Hepatocyte (in vitro differentiated cells): ENCODE measurements at regions not wholly inside any gene's neighbourhood (a gene's known extent, or its start where the extent isn't known, plus 50 kb on each side); places are given as distances from the start of the nearest gene placed in this dataset.

Experiments used
- DNase-seq: peaks from one replicate; pipeline ENCODE4 v3.0.0-alpha.2; 2016; ENCODE audit warnings: low spot score
- H2AFZ ChIP-seq: fragments of 200-600 bp; sonication (generic); 2 replicates; pipeline ENCODE4 v1.6.0; 2016; ENCODE audit warnings: antibody characterized with exemption, mild to moderate bottlenecking
- H3K27ac ChIP-seq: fragments of 200-600 bp; sonication (generic); 2 replicates; pipeline ENCODE4 v1.5.1; 2016; ENCODE audit warnings: mild to moderate bottlenecking
- H3K27me3 ChIP-seq: fragments of 200-600 bp; sonication (generic); 2 replicates; pipeline ENCODE4 v1.6.1; 2016
- H3K36me3 ChIP-seq: fragments of 200-600 bp; sonication (generic); replicated peaks from 2 replicates; pipeline ENCODE4 v1.5.1; 2016; ENCODE audit warnings: low read depth; ENCODE audit not compliant: insufficient read depth
- H3K4me1 ChIP-seq: fragments of 200-600 bp; sonication (generic); 2 replicates; pipeline ENCODE4 v1.5.1; 2016; ENCODE audit warnings: mild to moderate bottlenecking, moderate library complexity; ENCODE audit not compliant: insufficient read depth
- H3K4me2 ChIP-seq: fragments of 200-600 bp; sonication (generic); 2 replicates; pipeline ENCODE4 v1.6.0; 2016
- H3K4me3 ChIP-seq: fragments of 200-600 bp; sonication (generic); 2 replicates; pipeline ENCODE4 v1.5.1; 2016; ENCODE audit warnings: mild to moderate bottlenecking
- H3K79me2 ChIP-seq: fragments of 200-600 bp; sonication (generic); 2 replicates; pipeline ENCODE4 v1.6.0; 2017; ENCODE audit warnings: mild to moderate bottlenecking
- H3K9me2 ChIP-seq: fragments of 200-600 bp; sonication (generic); replicated peaks from 2 replicates; pipeline ENCODE4 v1.6.0; 2017; ENCODE audit warnings: mild to moderate bottlenecking; ENCODE audit not compliant: insufficient read depth
- H3K9me3 ChIP-seq: fragments of 200-600 bp; sonication (generic); 2 replicates; pipeline ENCODE4 v1.5.1; 2016; ENCODE audit warnings: low read depth, mild to moderate bottlenecking
- H4K20me1 ChIP-seq: fragments of 200-600 bp; sonication (generic); 2 replicates; pipeline ENCODE4 v1.6.0; 2016; ENCODE audit warnings: mild to moderate bottlenecking; ENCODE audit not compliant: insufficient read depth, poor library complexity, severe bottlenecking
- CTCF ChIP-seq: fragments of 200-600 bp; sonication (generic); IDR thresholded peaks from 2 replicates; pipeline ENCODE4 v1.5.1; 2016; ENCODE audit warnings: antibody characterized with exemption, mild to moderate bottlenecking; ENCODE audit not compliant: poor library complexity
- EZH2 ChIP-seq: fragments of 200-600 bp; sonication (generic); IDR thresholded peaks from 2 replicates; pipeline ENCODE4 v1.6.1; 2016; ENCODE audit warnings: antibody characterized with exemption, mild to moderate bottlenecking, borderline replicate concordance
- EZH2phosphoT487 ChIP-seq: fragments of 200-600 bp; sonication (generic); IDR thresholded peaks from one replicate; pipeline ENCODE4 v1.6.1; 2018; ENCODE audit warnings: antibody characterized with exemption, mild to moderate bottlenecking, low read depth, moderate library complexity; ENCODE audit not compliant: unreplicated experiment, severe bottlenecking
- WGBS: methylation state at CpG from one replicate; pipeline ENCODE4 v1.1.6; 2016; ENCODE audit warnings: low lambda C conversion rate; ENCODE audit errors: missing lambda C conversion rate; 5-methylcytosine and 5-hydroxymethylcytosine counted together

- H3K4me1 ChIP-seq: no peaks in the 10 kb centered on the region
- no peak for TF ChIP-seq CTCF
- no peak for TF ChIP-seq EZH2
- no peak for TF ChIP-seq EZH2phosphoT487
- H3K4me3 ChIP-seq: no peak overlapping the region
- no peaks in the 10 kb centered on the region for H3K9me3 ChIP-seq
- H3K79me2 ChIP-seq: no peaks in the 10 kb centered on the region
- 91% methylated on average over 1 of the region's 1 CpG for WGBS
- H3K9me2 ChIP-seq: no peaks in the 10 kb centered on the region
- no peak overlapping the region for H3K27ac ChIP-seq
- no peaks in the 10 kb centered on the region for H3K27me3 ChIP-seq
- no peaks in the 10 kb centered on the region for H3K36me3 ChIP-seq
- H2AFZ ChIP-seq: no peak overlapping the region
- DNase-seq: no peak
- no peaks in the 10 kb centered on the region for H4K20me1 ChIP-seq
- no peak overlapping the region for H3K4me2 ChIP-seq
Observed at GRCh38 chr14:53748691-53749090, 207.9 kb downstream of the BMP4 start.

GRCh38 chr14:53744857-53745256, 211.8 kb downstream of the BMP4 start:
- Histone ChIP-seq H2AFZ (no peak overlapping the region), H4K20me1 (no peaks in the 10 kb centered on the region), H3K4me2 (no peak overlapping the region), H3K79me2 (no peaks in the 10 kb centered on the region), H3K9me2 (no peaks in the 10 kb centered on the region), H3K36me3 (no peaks in the 10 kb centered on the region), H3K4me1 (no peaks in the 10 kb centered on the region), H3K27ac (peak overlapping the region; percentile 31), H3K4me3 (no peak overlapping the region), H3K9me3 (no peaks in the 10 kb centered on the region), H3K27me3 (no peaks in the 10 kb centered on the region)
- TF ChIP-seq CTCF (no peak), EZH2phosphoT487 (no peak), EZH2 (no peak)
- peak; percentile 16 for DNase-seq
- WGBS: 36% methylated on average over 1 of the region's 1 CpG

GRCh38 chr14:53743371-53743770, 213.3 kb downstream of the BMP4 start:
- Histone ChIP-seq H3K9me2 (no peaks in the 10 kb centered on the region), H3K79me2 (no peaks in the 10 kb centered on the region), H4K20me1 (no peaks in the 10 kb centered on the region), H3K9me3 (no peaks in the 10 kb centered on the region), H3K4me2 (no peak overlapping the region), H3K27ac (no peak overlapping the region), H3K4me1 (no peaks in the 10 kb centered on the region), H2AFZ (no peak overlapping the region), H3K27me3 (no peaks in the 10 kb centered on the region), H3K4me3 (no peak overlapping the region), H3K36me3 (no peaks in the 10 kb centered on the region)
- no peak for DNase-seq
- WGBS: 87% methylated on average over 5 of the region's 5 CpGs
- no peak for TF ChIP-seq EZH2
- TF ChIP-seq EZH2phosphoT487: no peak
- no peak for TF ChIP-seq CTCF

GRCh38 chr14:53742233-53742620, 214.4 kb downstream of the BMP4 start:
- 34% methylated on average over 3 of the region's 3 CpGs for WGBS
- no peak overlapping the region for H2AFZ ChIP-seq
- no peak overlapping the region for H3K4me2 ChIP-seq
- H3K4me1 ChIP-seq: no peaks in the 10 kb centered on the region
- no peak overlapping the region for H3K27ac ChIP-seq
- no peaks in the 10 kb centered on the region for H3K9me2 ChIP-seq
- no peaks in the 10 kb centered on the region for H3K9me3 ChIP-seq
- H4K20me1 ChIP-seq: no peaks in the 10 kb centered on the region
- no peak for DNase-seq
- no peaks in the 10 kb centered on the region for H3K36me3 ChIP-seq
- no peaks in the 10 kb centered on the region for H3K79me2 ChIP-seq
- H3K27me3 ChIP-seq: no peaks in the 10 kb centered on the region
- TF ChIP-seq CTCF (no peak), EZH2 (no peak), EZH2phosphoT487 (no peak)
- H3K4me3 ChIP-seq: no peak overlapping the region
